ENCODE measurements at regions not wholly inside any gene's neighbourhood (a gene's known extent, or its start where the extent isn't known, plus 50 kb on each side); places are given as distances from the start of the nearest gene placed in this dataset.

DNA sequence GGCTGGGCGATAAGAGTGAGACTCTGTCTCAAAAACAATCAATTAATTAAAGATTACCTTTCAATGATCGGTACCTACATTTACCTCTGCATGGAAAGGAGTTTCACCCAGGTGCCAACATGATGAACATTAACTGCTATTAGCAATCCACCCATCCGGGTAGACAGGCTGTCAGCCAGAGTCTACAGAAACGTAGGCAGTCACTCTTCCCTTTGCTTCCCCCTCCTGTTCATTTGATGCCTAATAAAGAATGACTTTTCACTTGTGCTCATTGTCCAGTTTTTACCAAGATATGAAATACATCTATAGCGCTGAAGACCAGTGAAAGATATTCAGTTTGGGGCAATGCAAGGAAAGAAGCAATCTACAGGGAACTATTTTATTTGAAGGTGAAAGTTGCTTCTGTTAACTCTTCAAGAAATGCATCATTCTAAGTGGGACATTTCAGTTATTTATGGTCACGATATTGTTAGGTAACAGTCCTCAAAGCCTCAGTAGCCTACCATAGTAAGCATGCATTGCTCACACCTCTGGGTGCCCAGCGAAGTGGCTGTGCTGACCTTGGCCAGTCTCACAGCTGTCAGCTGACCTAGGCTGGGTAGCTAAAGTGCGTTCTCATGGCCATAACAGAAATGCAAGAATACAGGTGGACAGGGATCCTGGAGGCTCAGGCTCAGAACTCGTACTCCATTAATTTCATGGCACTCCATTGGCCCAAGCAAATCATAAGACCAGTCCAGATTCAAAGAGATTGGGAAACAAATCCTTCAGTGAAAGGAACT, 87.2 kb upstream of the DMRT1 start:
- H4K20me1 ChIP-seq (ENCODE audit: low read depth), result no peaks in the 10 kb centered on the region
- TF ChIP-seq, protein P1, sequence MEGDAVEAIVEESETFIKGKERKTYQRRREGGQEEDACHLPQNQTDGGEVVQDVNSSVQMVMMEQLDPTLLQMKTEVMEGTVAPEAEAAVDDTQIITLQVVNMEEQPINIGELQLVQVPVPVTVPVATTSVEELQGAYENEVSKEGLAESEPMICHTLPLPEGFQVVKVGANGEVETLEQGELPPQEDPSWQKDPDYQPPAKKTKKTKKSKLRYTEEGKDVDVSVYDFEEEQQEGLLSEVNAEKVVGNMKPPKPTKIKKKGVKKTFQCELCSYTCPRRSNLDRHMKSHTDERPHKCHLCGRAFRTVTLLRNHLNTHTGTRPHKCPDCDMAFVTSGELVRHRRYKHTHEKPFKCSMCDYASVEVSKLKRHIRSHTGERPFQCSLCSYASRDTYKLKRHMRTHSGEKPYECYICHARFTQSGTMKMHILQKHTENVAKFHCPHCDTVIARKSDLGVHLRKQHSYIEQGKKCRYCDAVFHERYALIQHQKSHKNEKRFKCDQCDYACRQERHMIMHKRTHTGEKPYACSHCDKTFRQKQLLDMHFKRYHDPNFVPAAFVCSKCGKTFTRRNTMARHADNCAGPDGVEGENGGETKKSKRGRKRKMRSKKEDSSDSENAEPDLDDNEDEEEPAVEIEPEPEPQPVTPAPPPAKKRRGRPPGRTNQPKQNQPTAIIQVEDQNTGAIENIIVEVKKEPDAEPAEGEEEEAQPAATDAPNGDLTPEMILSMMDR (IDR thresholded peaks at IDR 0.05), result no peak
- no peak for TF ChIP-seq EZH2phosphoT487 (IDR thresholded peaks at IDR 0.05)
- no peaks in the 10 kb centered on the region for H3K79me2 ChIP-seq (ENCODE audit: low read depth)
- Mint-ChIP-seq H3K36me3 (no peaks in the 10 kb centered on the region), H3K27me3 (ENCODE audit: insufficient read depth, low read depth) (peaks cover 6% of the 10 kb centered on the region), H3K27ac (no peak overlapping the region), H3K9me3 (peaks cover 2% of the 10 kb centered on the region), H3K4me3 (no peak overlapping the region), H3K4me1 (peaks cover 23% of the 10 kb centered on the region)
- H2AFZ ChIP-seq (replicated peaks), result no peak overlapping the region
- no peak for DNase-seq (ENCODE audit: low spot score)
- H3K27me3 ChIP-seq, result no peaks in the 10 kb centered on the region
- H3K4me2 ChIP-seq, result no peak overlapping the region
- no peaks in the 10 kb centered on the region for H3K4me1 ChIP-seq
- no peaks in the 10 kb centered on the region for H3K36me3 ChIP-seq
- no peak overlapping the region for H3K27ac ChIP-seq
- H3K4me3 ChIP-seq, result no peak overlapping the region
- no peaks in the 10 kb centered on the region for H3F3A ChIP-seq (ENCODE audit: low read depth)
- no peak overlapping the region for H3K9ac ChIP-seq
- no peaks in the 10 kb centered on the region for H3K9me3 ChIP-seq (ENCODE audit: low read depth)

DNA sequence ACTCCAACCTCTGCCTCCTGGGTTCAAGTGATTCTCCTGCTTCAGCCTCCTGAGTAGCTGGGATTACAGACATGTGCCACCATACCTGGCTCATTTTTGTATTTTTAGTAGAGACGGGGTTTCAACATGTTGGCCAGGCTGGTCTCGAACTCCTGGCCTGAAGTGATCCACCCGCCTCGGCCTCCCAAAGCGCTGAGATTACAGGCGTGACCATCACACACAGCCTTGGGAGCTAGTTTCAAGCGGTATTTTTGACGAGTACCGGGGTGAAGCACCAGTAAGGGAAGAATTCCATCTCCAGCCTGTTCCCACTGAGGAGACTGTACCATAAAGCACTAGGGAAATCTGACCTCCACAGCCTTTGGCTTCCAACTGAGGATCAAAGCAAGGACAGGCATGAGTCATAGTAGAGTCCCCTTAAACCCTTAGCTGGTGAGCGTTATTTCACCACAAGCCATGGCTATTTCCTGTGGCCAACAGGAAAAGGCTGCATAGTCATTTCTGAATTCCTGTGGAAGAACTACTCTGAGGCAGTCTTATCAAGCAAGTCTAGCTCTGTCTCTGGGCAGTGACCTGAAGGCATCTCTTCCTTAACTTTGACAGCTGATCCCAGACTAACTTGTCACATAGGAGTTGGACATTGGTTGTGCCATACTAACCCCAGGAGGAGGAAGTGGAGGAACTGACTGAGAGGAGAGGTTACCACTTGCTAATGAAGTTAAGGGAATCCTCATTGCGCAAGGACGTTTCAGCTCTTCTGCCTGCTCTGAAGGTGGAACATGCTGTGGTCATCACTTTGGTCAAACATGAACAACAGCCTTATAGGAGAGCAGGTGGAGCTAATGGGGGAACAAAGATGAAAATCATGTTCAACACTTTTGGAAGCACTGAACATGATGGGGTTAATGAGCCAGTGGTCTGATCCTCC, 85.8 kb upstream of the DMRT1 start:
- H3K4me1 ChIP-seq, result no peaks in the 10 kb centered on the region
- H3K27ac ChIP-seq, result no peak overlapping the region
- no peaks in the 10 kb centered on the region for H4K20me1 ChIP-seq (ENCODE audit: low read depth)
- peaks cover 16% of the 10 kb centered on the region for H3K4me1 Mint-ChIP-seq
- no peak overlapping the region for H3K27ac Mint-ChIP-seq
- no peaks in the 10 kb centered on the region for H3K36me3 Mint-ChIP-seq
- H2AFZ ChIP-seq (replicated peaks), result no peak overlapping the region
- H3K4me3 ChIP-seq, result no peak overlapping the region
- no peak overlapping the region for H3K4me3 Mint-ChIP-seq
- no peaks in the 10 kb centered on the region for H3K79me2 ChIP-seq (ENCODE audit: low read depth)
- no peak for TF ChIP-seq EZH2phosphoT487 (IDR thresholded peaks at IDR 0.05)
- TF ChIP-seq, protein P1 (IDR thresholded peaks at IDR 0.05), result no peak
- no peak for TF ChIP-seq EZH2 (IDR thresholded peaks at IDR 0.05)
- DNase-seq (ENCODE audit: low spot score), result no peak
- H3K9me3 Mint-ChIP-seq, result peaks cover 2% of the 10 kb centered on the region
- peaks cover 4% of the 10 kb centered on the region for H3K27me3 Mint-ChIP-seq (ENCODE audit: insufficient read depth, low read depth)
- no peaks in the 10 kb centered on the region for H3K9me3 ChIP-seq (ENCODE audit: low read depth)
- H3K36me3 ChIP-seq, result no peaks in the 10 kb centered on the region
- H3F3A ChIP-seq (ENCODE audit: low read depth), result no peaks in the 10 kb centered on the region
- H3K27me3 ChIP-seq, result no peaks in the 10 kb centered on the region
- no peak overlapping the region for H3K9ac ChIP-seq
- H3K4me2 ChIP-seq, result no peak overlapping the region

DNA sequence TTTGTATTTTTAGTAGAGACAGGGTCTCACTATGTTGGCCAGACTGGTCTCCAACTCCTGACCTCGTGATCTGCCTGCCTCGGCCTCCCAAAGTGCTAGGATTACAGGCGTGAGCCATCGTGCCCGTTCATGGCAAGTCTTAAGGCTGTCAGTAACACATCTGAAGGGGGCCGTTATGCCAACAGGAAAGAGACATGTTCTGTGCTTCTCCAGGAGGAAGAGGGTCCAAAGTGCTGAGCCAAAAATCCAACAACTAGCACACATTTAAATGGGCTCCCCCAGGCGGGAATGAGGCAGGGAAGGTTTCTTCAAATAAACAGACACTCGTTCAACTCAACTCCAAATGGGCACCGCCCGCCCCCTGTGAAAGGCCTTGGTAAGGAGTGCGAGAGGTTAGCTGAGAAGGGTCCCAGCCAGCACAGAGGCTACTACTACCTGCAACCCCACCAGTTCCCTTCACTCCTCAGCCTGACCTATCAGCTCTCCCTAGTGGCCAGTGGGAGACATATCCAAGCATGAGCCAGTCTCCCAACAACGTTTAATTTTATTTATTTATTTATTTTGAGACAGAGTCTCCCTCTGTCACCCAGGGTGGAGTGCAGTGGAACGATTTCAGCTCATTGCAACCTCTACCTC, 84.1 kb upstream of the DMRT1 start:
- Mint-ChIP-seq H3K4me1 (peaks cover 9% of the 10 kb centered on the region), H3K9me3 (peaks cover 3% of the 10 kb centered on the region), H3K4me3 (no peak overlapping the region), H3K27me3 (ENCODE audit: insufficient read depth, low read depth) (peaks cover 5% of the 10 kb centered on the region), H3K36me3 (no peaks in the 10 kb centered on the region), H3K27ac (no peak overlapping the region)
- DNase-seq (ENCODE audit: low spot score), result peak; percentile 68
- Histone ChIP-seq H3K36me3 (no peaks in the 10 kb centered on the region), H3F3A (ENCODE audit: low read depth) (no peaks in the 10 kb centered on the region), H3K4me2 (no peak overlapping the region), H3K4me3 (no peak overlapping the region), H3K27me3 (no peaks in the 10 kb centered on the region), H3K79me2 (ENCODE audit: low read depth) (no peaks in the 10 kb centered on the region), H2AFZ (replicated peaks) (no peak overlapping the region), H3K4me1 (no peaks in the 10 kb centered on the region), H3K27ac (no peak overlapping the region), H3K9ac (no peak overlapping the region), H3K9me3 (ENCODE audit: low read depth) (no peaks in the 10 kb centered on the region), H4K20me1 (ENCODE audit: low read depth) (no peaks in the 10 kb centered on the region)
- no peak for TF ChIP-seq EZH2 (IDR thresholded peaks at IDR 0.05)
- TF ChIP-seq EZH2phosphoT487 (IDR thresholded peaks at IDR 0.05), result no peak
- TF ChIP-seq, protein P1 (IDR thresholded peaks at IDR 0.05), result peak; percentile 66
